Gastrocnemius medialis (tissue), 4 donors: ENCODE measurements at regions not wholly inside any gene's neighbourhood (a gene's known extent, or its start where the extent isn't known, plus 50 kb on each side); places are given as distances from the start of the nearest gene placed in this dataset.

Source experiments
- POLR2A ChIP-seq, 2 donors: fragments of 450-650 bp; IDR thresholded peaks; one replicate each; pipeline ENCODE4 v1.6.1; 2017; ENCODE audit warnings: antibody characterized with exemption in 2 of 2, mild to moderate bottlenecking in 2 of 2, moderate library complexity in 2 of 2
- TF ChIP-seq, protein P1 (sequence below), 5 experiments: fragments of 450-650 bp in 3 of 5; fragments of 200-600 bp in 2 of 5; sonication (generic) in 2 of 5; IDR thresholded peaks in 4 of 5; conservative IDR thresholded peaks in 1 of 5; 1 replicate in 4 of 5; 2 replicates in 1 of 5; pipeline ENCODE4 v1.5.1; 2016 to 2019; ENCODE audit warnings: antibody characterized with exemption in 5 of 5, mild to moderate bottlenecking in 3 of 5, moderate library complexity in 3 of 5

DNA sequence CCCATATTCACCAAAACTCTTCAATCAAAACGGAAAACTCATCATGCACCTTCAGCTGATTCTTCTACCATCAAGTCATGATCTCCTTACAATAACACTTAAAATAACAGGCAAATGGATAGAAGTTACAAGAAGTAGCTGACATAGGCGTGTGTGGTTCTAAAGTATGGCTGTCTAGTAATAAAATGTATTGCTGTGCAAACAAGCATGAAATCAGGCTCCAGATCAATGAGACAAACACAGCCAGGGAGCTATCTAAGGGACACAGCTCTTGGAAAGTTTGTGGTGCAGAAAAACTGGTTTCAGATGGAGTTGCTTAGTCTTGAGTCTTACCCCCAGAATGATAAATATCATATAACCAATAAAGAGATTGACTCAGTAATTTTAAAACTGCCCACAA, 434.8 kb upstream of the NOX3 start:
- TF ChIP-seq, protein P1, sequence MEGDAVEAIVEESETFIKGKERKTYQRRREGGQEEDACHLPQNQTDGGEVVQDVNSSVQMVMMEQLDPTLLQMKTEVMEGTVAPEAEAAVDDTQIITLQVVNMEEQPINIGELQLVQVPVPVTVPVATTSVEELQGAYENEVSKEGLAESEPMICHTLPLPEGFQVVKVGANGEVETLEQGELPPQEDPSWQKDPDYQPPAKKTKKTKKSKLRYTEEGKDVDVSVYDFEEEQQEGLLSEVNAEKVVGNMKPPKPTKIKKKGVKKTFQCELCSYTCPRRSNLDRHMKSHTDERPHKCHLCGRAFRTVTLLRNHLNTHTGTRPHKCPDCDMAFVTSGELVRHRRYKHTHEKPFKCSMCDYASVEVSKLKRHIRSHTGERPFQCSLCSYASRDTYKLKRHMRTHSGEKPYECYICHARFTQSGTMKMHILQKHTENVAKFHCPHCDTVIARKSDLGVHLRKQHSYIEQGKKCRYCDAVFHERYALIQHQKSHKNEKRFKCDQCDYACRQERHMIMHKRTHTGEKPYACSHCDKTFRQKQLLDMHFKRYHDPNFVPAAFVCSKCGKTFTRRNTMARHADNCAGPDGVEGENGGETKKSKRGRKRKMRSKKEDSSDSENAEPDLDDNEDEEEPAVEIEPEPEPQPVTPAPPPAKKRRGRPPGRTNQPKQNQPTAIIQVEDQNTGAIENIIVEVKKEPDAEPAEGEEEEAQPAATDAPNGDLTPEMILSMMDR (IDR thresholded peaks at IDR 0.05 in 4 of 5, conservative IDR thresholded peaks at IDR 0.05 in 1 of 5) = no peak
- no peak for TF ChIP-seq POLR2A (IDR thresholded peaks at IDR 0.05)
